HG03175 (cell line): ENCODE measurements at regions not wholly inside any gene's neighbourhood (a gene's known extent, or its start where the extent isn't known, plus 50 kb on each side); places are given as distances from the start of the nearest gene placed in this dataset.
"Not testable (repeated sequence)": the region's sequence is repeated elsewhere in the genome, so short reads cannot be mapped to it uniquely, and the experiment has no call there.

Experiments used
- ATAC-seq: cut with Tn5 transposase; IDR thresholded peaks from one replicate; pipeline ENCODE4 v1.9.1; 2021; ENCODE audit warnings: mild to moderate bottlenecking, moderate library complexity; ENCODE audit not compliant: unreplicated experiment

DNA sequence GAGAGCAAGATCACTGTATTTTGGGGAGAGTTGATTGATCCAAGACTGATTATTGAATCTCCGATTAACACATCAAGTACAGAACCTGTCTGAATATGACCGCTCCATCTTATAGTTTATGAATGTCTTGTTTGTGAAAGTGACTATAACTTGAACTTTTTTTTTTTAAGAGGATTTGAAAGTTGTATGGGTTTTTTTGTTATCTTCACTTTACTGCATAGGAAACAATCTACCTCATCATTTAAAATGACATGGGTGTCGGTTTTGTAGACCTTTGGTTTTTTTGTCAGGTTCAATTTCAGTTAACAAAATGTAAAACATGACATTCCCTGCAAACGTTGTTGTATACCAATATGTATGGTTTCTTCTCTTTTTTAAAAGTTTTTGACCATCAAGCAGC, 103.0 kb upstream of the NUDT6 start:
- no peak for ATAC-seq

DNA sequence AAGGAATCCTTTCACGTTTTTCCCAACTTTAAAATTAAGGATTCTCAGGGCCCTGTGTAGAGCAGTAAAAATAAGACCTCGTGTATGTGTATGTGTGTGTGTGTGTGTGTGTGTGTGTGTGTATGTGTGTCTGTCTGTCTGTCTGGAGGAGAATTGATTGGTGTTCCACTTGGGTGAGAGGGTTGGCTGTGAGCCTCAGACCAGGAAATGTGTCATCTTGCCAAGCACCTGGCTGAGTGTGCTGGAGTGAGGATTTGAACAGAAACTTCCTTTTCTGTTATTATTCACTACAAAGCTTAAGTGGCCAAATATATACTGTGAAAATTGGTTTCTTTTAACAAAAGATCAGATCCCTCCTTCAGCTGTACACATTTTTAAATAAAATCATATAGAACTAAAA, 103.6 kb upstream of the NUDT6 start:
- ATAC-seq, result not testable (repeated sequence)

DNA sequence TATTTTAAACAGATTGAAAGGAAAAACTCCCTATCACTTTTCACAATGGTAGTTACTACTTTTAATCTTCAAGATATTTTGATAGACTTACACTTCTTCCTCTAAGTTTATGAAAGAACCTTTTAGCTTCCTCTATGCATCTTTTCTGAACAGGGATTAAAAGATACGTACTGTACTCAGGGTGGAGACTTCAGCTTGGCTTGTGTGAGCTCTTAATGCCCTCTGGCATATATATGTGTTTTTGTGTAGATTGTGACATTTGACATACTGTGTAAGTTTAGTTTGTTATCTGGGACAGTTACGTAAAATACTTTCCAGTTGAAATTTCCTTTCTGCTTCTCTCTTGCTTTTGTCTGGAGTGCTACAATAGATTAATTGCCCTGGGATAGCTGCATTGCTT, 109.3 kb upstream of the NUDT6 start:
- ATAC-seq, result no peak

DNA sequence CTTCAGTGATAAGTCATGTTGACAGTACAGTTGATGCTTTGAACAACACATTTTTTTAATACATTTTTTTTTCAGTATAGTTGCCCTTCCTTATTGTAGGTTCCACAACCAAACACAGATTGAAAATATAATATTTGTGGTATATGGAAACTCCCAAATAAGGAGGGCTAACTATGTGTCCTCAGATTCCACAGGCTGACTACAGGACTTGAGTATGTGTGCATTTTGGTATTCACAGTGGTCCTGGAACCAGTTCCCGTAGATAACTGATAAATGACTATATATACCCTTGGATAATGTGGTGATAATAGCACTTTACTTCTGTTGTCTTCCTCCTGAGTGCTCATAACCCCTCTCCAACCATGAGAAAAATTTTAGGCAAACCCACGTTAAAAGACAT, 111.6 kb upstream of the NUDT6 start:
- ATAC-seq, result no peak

DNA sequence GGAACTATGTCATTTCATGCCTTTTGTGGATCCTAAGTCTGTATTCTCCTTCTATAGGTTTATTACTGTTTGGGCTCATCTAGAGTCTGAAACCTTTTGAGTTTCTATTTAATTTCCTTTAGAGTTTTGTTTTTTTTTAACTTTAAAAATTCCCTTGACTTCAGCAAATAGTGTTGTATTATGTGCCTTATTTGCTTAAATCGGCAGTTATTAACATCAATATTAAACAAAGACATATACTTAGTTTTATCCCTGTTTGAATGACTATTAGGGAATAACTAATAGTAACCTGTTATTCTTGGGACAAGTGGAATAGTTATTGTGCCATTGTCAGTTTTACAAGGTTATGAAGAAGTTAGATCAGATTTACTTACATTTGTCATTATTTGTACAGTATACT, 112.8 kb upstream of the NUDT6 start:
- no peak for ATAC-seq

DNA sequence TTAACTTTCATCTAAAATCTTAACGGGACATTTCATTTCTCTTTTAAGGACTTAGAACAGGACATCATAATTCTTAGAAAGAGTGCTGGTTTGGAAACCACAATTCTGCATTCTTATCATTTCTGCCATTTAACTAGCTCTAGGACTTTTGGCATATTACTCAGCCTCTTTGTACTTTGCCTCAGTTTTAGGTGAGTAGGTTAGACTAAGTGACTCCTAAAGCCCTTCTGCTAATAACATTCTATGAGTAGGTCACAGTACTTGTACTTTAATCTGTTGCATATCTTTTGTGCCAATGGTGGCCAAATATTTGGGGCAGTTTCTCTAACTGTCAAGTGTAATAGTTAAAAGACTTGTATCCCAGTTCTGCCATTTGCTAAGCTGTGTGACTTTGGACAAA, 115.4 kb upstream of the NUDT6 start:
- ATAC-seq, result no peak

DNA sequence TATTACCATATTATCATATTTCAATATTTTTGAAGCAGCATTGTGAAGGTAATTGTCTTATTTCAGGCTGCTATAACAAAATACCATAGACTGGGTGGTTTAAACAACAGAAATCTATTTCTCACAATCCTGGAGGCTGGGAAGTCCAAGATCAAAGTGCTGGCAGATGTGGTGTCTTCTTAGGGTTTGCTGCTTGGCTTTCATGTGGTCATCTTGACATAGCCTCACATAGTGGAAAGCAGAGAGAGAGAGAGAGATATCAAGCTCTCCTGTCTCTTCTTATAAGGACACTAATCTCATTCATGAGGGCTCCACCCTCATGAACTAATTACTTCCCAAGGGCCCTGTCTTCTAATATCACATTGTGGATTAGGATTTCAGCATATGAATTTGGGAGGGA, 119.7 kb upstream of the NUDT6 start:
- no peak for ATAC-seq

DNA sequence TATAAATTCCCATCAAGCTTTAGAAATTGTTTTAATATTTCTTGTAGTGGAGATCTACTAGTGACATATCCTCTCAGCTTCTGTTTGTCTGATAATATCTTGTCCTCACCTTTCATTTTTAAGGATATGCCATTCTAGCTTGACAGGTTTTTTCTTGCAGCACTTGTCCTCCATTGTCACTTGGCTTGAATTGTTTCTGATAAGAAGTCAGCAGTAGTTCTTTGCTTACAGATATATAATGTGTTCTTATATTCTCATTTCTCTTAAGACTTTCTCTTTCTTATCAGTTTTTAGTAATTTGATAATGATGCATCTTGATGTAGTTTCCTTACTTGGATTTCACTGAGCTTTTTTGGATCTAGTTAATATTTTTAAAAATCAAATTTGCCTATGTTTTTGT, 120.6 kb upstream of the NUDT6 start:
- ATAC-seq, result no peak

DNA sequence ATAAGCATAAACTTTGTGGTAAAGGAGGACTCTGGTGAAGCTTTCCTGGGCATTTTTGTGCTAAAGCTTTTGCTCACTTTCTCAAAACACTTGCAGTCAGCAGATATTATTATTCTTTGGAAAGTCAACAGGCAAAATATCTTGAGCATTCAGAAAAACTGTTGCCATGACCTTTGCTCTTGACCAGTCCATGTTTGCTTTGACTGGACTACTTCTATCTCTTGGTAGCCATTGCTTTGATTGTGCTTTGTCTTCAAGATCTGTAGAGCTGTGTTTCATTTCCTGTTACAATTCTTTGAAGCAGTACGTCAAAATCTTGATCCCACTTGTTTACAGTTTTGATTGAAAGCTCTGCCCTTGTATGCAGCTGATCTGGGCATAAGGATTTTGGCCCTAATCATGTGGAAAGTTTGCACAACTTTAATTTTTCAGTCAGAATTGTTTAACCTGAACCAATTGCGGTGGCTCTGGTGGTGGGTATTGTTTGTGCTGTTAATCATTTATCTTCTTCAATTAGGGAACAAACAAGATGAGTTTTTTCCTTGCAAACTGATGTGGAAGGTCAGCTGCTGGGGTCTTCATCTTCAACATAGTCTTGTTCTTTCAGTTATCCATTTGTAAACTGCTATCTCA, 121.5 kb upstream of the NUDT6 start:
- no peak for ATAC-seq

DNA sequence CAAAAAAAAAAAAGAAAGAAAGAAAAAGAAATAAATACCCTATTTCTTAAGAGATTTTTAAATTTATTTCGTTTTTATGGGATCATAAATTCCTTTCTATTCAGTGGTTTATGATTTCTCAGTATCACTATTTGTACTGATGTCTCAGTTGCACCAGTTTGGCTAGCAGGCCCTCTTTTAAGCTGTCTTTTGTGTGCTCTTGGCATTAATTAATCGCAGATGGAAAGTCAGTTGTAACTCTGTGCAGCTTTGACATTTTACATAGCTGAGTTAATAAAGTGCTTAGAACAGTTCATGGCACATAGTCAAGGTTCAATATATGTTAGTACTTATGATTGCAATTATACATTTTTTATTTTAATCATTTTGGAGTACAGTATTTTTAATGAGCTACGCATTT, 123.7 kb upstream of the NUDT6 start:
- ATAC-seq, result no peak

DNA sequence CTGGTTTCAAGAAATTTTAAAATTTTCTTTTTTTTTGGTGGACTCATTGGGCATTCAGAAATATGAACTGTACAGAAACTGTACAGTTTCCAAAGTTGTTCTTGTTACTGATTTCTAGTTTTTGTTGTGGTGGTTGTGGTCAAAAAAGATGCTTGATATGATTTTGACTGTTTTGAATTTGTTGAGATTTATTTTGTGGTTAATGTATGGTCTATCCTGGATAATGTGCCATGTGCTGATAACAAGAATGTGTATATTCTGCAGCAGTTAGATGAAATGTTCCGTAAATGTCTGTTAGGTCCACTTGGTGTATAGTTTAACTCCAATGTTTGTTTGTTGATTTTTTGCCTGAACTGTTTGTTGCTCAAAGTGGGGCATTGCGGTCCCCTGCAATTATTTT, 127.6 kb upstream of the NUDT6 start:
- ATAC-seq, result no peak

DNA sequence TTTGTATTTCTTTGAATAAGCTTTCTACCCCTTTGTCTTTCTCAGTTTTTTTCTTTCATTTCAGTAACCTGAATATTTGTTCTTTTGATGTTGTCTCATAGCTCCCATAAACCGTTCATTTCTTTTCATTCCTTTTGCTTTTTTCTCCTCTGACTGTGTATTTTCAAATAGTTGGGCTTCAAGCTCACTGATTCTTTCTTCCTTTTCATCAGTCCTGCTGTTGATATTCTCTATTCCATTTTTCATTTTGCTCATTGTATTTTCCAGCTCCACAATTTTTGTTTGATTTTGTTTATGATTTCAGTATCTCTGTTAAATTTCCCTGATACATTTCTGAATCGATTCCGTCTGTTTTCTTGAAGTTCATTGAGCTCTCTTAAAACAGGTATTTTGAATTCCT, 129.6 kb upstream of the NUDT6 start:
- no peak for ATAC-seq

DNA sequence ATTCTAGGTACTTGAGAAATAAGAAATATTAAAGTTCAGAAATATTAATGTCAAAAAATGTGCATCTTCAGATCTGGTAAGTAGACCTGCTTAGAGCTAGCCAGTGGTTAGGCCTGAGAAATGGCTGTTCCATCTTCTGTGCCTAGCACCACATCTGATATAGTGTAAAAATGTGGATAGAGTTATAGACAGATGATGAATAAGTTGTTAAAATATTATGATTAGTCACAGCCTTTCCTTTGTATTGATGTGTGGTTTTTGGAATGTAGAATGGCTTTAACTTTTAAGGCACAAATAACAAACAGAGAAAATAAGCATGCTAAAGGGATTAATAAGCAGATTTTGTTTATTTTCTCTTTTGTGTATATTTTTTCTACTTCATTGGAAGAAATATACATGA, 133.5 kb upstream of the NUDT6 start:
- ATAC-seq, result no peak

DNA sequence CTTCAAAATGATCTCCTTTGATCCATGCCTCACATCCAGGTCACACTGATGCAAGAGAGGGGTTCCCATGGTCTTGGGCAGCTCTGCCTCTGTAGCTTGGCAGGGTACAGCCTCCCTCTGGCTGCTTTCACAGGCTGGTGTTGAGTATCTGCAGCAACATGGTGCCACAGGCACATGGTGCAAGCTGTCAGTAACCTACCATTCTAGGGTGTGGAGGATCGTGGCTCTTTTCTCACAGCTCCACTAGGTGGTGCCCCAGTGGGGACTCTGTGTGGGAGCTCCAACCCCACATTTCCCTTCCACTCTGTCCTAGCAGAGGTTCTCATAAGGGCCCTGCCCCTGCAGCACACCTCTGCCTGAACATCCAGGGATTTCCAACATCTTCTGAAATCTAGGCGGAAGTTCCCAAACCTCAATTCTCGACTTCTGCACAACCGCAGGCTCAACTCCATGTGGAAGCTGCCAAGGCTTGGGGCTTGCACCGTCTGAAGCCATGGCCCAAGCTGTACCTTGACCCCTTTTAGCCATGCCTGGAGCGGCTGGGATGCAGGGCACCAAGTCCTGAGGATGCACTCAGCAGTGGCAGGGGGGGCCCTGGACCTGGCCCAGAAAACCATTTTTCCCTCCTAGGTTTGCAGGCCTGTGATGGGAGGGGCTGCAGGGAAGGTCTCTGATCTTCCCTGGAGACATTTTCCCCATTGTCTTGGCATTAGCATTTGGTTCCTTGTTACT, 137.8 kb upstream of the NUDT6 start:
- no peak for ATAC-seq

DNA sequence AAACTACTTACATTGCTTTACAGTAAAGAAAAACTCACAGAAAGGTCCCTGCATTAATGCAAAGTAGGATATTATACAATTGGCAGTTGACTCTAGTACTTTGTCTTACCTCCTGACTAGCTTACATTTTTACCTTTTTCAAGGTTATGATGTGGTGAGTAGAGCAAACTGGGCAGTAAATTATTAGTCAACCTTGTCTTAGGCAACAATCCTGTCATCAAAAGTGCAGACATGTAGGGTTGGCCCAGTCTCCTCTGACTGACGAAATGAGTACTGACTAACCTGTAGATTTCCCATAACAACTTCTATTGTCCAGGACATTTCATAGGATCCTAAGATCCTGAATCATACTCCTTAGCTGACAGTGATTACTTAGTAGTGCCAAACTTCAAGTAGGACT, 142.0 kb upstream of the NUDT6 start:
- ATAC-seq, result no peak

DNA sequence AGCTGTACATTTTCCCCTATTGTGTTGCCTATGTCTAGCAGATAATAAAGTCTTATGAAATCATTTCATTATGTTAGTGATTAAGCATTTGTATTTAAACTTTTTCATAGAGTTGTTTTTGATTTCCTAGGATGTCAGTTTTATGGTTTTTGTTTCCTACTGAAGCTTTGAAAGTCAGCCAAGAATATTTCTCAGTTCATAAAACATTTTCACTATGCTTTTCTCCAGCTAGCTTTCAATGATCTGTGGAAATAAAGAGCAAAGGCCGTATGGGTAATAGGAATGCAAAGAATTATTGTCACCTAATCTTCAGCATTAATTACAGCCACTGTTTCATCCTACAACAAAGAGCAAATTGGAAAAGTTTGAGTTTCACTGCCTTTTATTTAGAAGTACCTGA, 145.7 kb upstream of the NUDT6 start:
- ATAC-seq, result no peak

DNA sequence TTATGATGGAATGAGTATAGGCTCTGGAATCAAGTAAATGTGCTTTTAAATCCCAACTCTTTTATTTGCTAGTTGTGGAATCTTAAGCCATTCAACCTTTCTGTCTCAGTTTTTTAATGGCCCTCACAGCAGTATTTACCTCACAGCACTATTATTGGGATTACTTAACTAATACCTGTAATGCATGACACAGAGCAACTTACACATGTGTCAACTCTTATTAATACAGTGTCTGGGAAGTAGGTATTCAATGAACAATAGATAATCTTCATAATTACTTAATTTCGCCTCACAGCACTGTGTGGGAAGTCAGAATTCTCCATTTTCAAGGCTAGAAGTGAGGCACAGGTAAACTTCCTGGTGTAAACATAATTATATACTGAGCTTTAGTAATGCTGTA, 149.7 kb upstream of the NUDT6 start:
- no peak for ATAC-seq

DNA sequence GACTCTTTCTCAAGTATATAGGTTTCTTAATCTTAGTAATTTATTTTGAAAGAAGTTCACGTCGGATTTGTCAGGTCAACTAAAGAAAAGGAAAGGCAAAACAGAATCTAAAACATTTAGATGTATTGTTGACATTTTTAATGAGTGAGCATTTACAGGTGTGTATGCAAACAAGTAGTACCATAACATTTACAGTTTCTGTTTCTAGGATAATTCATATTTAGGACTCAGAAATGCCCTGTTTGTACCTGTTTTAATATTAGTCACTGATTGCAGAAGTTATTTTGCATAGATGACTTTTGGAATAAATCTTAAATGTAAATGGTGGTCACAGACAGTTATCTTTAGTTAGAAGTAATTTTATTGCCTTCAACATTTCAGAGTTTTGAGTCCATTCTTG, 151.3 kb upstream of the NUDT6 start:
- ATAC-seq, result no peak

DNA sequence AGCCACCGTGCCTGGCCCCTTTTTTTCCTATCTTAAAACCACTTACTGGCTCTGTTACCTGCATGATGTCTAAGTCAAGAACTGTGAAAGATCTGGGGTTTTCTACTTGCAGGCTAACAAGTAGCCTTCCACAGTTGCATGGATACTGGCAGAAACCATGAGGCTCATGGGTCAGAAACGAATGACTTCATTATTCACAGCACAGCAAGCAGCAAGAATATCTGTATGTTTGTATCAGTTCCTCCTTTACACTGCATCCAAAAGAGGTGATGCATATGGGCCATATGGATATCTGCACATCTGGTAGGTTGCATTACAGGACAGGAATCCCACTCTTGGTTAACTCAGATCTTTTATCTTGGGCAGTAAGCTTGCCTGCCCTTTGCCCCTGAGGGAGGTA, 154.9 kb upstream of the NUDT6 start:
- ATAC-seq, result no peak

DNA sequence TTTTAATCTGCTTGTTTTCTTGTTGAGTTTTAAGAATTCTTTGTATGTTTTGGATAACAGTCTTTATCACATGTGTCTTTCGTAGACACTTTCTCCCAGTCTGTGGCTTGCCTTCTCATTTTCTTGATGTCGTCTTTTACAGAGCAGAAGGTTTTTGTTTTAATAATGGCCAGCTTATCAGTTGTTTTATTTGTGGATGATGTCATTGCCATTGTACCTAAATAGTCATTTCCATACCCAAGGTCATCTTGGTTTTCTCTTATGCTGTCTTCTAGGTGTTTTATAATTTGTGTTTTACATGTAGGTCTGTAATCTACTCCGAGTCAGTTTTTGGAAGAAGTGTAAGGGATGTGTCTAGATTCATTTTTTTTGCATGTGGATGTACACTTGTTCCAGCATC, 159.6 kb upstream of the NUDT6 start:
- no peak for ATAC-seq

DNA sequence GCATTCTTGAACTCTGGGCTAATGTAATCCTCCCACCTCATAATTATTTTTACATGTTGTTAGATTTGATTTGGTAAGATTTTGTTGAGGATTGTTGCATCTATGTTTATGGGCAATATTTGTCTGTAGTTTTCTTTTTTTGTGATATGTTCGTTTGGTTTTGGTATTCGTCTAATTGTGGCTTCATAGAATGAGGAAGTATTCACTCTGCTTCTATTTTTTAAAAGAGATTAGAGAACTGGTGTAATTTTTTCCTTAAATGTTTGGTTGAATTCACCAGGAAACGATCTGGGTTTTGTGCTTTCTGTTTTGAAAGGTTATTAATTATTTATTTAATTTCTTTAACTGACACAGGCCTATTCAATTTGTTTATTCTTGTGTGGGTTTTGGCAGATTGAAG, 161.2 kb upstream of the NUDT6 start:
- no peak for ATAC-seq

DNA sequence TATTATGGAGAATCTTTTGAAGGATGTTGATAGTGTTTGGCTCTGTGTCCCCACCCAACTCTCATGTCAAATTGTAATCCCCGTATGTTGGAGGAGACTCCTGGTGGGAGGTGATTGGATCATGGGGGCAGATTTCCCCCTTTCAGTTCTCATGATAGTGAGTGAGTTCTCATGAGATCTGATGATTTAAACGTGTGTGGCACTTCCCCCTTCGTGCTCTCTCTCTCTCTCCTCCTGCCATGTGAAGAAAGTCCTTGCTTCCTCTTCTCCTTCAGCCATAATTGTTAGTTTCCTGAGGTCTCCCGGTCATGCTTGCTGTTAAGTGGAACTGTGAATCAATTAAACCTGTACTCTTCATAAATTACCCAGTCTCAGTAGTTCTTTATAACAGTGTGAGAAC, 166.1 kb upstream of the NUDT6 start:
- ATAC-seq, result no peak

DNA sequence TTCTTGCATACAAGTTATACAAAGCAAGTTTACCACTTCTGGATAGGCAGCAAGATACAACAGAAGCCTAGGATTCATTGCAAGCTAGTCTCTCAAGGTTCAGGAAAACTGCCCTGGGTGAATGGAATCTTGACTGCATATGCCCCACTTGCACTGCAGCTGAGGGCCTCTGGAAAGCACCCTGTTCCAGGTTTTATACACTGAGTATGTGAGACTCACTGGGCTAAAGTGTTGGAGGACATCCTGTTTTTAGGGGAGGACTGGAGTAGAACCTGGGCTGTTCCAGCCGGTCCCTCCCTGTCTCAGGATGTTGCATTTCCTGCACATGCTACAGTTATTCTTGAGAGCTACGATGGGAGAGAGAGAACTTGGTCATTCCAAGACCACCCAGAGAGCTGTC, 168.5 kb upstream of the NUDT6 start:
- ATAC-seq, result no peak
